Gastrocnemius medialis (tissue), 4 donors: ENCODE measurements at regions not wholly inside any gene's neighbourhood (a gene's known extent, or its start where the extent isn't known, plus 50 kb on each side); places are given as distances from the start of the nearest gene placed in this dataset.
"Not testable (repeated sequence)": the region's sequence is repeated elsewhere in the genome, so short reads cannot be mapped to it uniquely, and the experiment has no call there.

Experiments used
- ATAC-seq, 2 donors: fragments of 150-250 bp; one replicate each; pipeline ENCODE4 v1.9.1; 2016
- DNase-seq, 2 donors: peaks; one replicate each; pipeline ENCODE4 v3.0.0-alpha.2; 2019
- H3K27ac ChIP-seq, 4 donors: fragments of 200-600 bp; sonication (generic); 1 replicate in 1 of 4; 2 replicates in 3 of 4; pipeline ENCODE4 v1.5.1; 2016 to 2018; ENCODE audit warnings: mild to moderate bottlenecking in 2 of 4, moderate library complexity in 1 of 4
- H3K27me3 ChIP-seq, 3 donors: fragments of 200-600 bp; sonication (generic) in 2 of 3; 1 replicate in 1 of 3; 2 replicates in 2 of 3; pipeline versions ENCODE4 v1.5.1 to v1.6.0; 2016 to 2019; ENCODE audit warnings: mild to moderate bottlenecking in 1 of 3, moderate library complexity in 1 of 3
- H3K36me3 ChIP-seq, 2 donors: fragments of 200-600 bp; sonication (generic) in 1 of 2; one replicate each; pipeline ENCODE4 v1.5.1; 2017 to 2018
- H3K4me1 ChIP-seq, 2 donors: fragments of 200-600 bp; sonication (generic) in 1 of 2; one replicate each; pipeline ENCODE4 v1.5.1; 2016 to 2017; ENCODE audit warnings: mild to moderate bottlenecking in 2 of 2
- H3K4me3 ChIP-seq, 4 donors: fragments of 200-600 bp; sonication (generic) in 3 of 4; 1 replicate in 1 of 4; 2 replicates in 3 of 4; pipeline ENCODE4 v1.5.1; 2016 to 2019; ENCODE audit warnings: mild to moderate bottlenecking in 2 of 4
- H3K9me3 ChIP-seq, 3 donors: fragments of 200-600 bp; sonication (generic) in 2 of 3; 1 replicate in 1 of 3; 2 replicates in 2 of 3; pipeline ENCODE4 v1.5.1; 2016 to 2019
- CTCF ChIP-seq, 5 experiments: fragments of 450-650 bp in 3 of 5; fragments of 200-600 bp in 2 of 5; sonication (generic) in 2 of 5; IDR thresholded peaks in 4 of 5; conservative IDR thresholded peaks in 1 of 5; 1 replicate in 4 of 5; 2 replicates in 1 of 5; pipeline ENCODE4 v1.5.1; 2016 to 2019; ENCODE audit warnings: antibody characterized with exemption in 5 of 5, mild to moderate bottlenecking in 3 of 5, moderate library complexity in 3 of 5
- POLR2A ChIP-seq, 2 donors: fragments of 450-650 bp; IDR thresholded peaks; one replicate each; pipeline ENCODE4 v1.6.1; 2017; ENCODE audit warnings: antibody characterized with exemption in 2 of 2, mild to moderate bottlenecking in 2 of 2, moderate library complexity in 2 of 2
- in situ Hi-C, 4 donors: fragments of 200-750 bp; cut with MboI; loops; one replicate each; pipeline versions ENCODE4 v1.15.0 to v1.8.0; 2017; ENCODE audit warnings: low sequenced_read_pairs in 4 of 4
- intact Hi-C: fragments of 100-400 bp; cut with DNase I; formaldehyde crosslinking; loops from one replicate; pipeline ENCODE4 v1.15.1; 2023; ENCODE audit warnings: low total_unique reads

- TF ChIP-seq POLR2A (IDR thresholded peaks at IDR 0.05): no peak
- TF ChIP-seq CTCF (IDR thresholded peaks at IDR 0.05 in 4 of 5, conservative IDR thresholded peaks at IDR 0.05 in 1 of 5): no peak
- no peaks in the 10 kb centered on the region for H3K36me3 ChIP-seq
Observed at GRCh38 chr2:180776921-180777320, 203.5 kb upstream of the UBE2E3 start.

GRCh38 chr2:180775711-180776110 lies 204.7 kb upstream of the UBE2E3 start:
- H3K4me1 ChIP-seq: peaks cover 0 to 6% of the 10 kb centered on the region in 2 donors
- H3K27me3 ChIP-seq: no peaks in the 10 kb centered on the region
- no peak for DNase-seq
- no peak overlapping the region for H3K27ac ChIP-seq
- no peaks in the 10 kb centered on the region for H3K9me3 ChIP-seq
- intact Hi-C loops (no loop called here), in situ Hi-C loops (no loop called here)
- no peaks in the 10 kb centered on the region for H3K36me3 ChIP-seq
- H3K4me3 ChIP-seq: no peak overlapping the region
- TF ChIP-seq POLR2A (IDR thresholded peaks at IDR 0.05) (no peak), CTCF (IDR thresholded peaks at IDR 0.05 in 4 of 5, conservative IDR thresholded peaks at IDR 0.05 in 1 of 5) (no peak)
- no peak for ATAC-seq

More at GRCh38 chr2:180776921-180777320, 203.5 kb upstream of the UBE2E3 start:
- in situ Hi-C loops (no loop called here), intact Hi-C loops (no loop called here)
- Histone ChIP-seq H3K27me3 (no peaks in the 10 kb centered on the region), H3K4me1 (peaks cover 0 to 6% of the 10 kb centered on the region in 2 donors), H3K27ac (no peak overlapping the region), H3K9me3 (no peaks in the 10 kb centered on the region), H3K4me3 (no peak overlapping the region)
- ATAC-seq (no peak), DNase-seq (no peak)

- intact Hi-C loops, H3K4me3 ChIP-seq, H3K27me3 ChIP-seq, H3K27ac ChIP-seq, DNase-seq, H3K4me1 ChIP-seq, in situ Hi-C loops, H3K9me3 ChIP-seq, ATAC-seq, H3K36me3 ChIP-seq: not testable (repeated sequence)
Observed at GRCh38 chr2:180765316-180765715, 215.1 kb upstream of the UBE2E3 start.

- ATAC-seq: no peak
- peaks cover 3 to 14% of the 10 kb centered on the region in 2 donors for H3K4me1 ChIP-seq
Observed at GRCh38 chr2:180763263-180763989, 217.0 kb upstream of the UBE2E3 start.

GRCh38 chr2:180761224-180761623 lies 219.2 kb upstream of the UBE2E3 start:
- in situ Hi-C loops: no loop called here
- H3K4me3 ChIP-seq: no peak overlapping the region
- peak; percentile 88 to 89 for ATAC-seq

More at GRCh38 chr2:180763263-180763989, 217.0 kb upstream of the UBE2E3 start:
- Histone ChIP-seq H3K9me3 (no peaks in the 10 kb centered on the region), H3K4me3 (no peak overlapping the region), H3K27me3 (no peaks in the 10 kb centered on the region), H3K36me3 (no peaks in the 10 kb centered on the region), H3K27ac (no peak overlapping the region)
- no peak for TF ChIP-seq CTCF (IDR thresholded peaks at IDR 0.05 in 4 of 5, conservative IDR thresholded peaks at IDR 0.05 in 1 of 5)
- no peak for TF ChIP-seq POLR2A (IDR thresholded peaks at IDR 0.05)
- DNase-seq: no peak
- intact Hi-C loops: no loop called here
- in situ Hi-C loops: no loop called here

More at GRCh38 chr2:180761224-180761623, 219.2 kb upstream of the UBE2E3 start:
- no peak for TF ChIP-seq POLR2A (IDR thresholded peaks at IDR 0.05)
- no peak for TF ChIP-seq CTCF (IDR thresholded peaks at IDR 0.05 in 4 of 5, conservative IDR thresholded peaks at IDR 0.05 in 1 of 5)
- DNase-seq: peak in 1 of 2 donors; percentile 18
- Histone ChIP-seq H3K9me3 (no peaks in the 10 kb centered on the region), H3K27ac (peak overlapping the region in 2 of 4 donors; percentile 50 to 55), H3K36me3 (no peaks in the 10 kb centered on the region), H3K27me3 (no peaks in the 10 kb centered on the region), H3K4me1 (peaks cover 3 to 20% of the 10 kb centered on the region in 2 donors)
- intact Hi-C loops: no loop called here
